ENCODE measurements at regions not wholly inside any gene's neighbourhood (a gene's known extent, or its start where the extent isn't known, plus 50 kb on each side); places are given as distances from the start of the nearest gene placed in this dataset.

GRCh38 chr15:62969442-62970089 lies 73.0 kb upstream of the TPM1 start:
- no peak for DNase-seq

- DNase-seq, result no peak
These were observed 69.7 kb upstream of the TPM1 start for GRCh38 chr15:62972814-62973213.

DNA sequence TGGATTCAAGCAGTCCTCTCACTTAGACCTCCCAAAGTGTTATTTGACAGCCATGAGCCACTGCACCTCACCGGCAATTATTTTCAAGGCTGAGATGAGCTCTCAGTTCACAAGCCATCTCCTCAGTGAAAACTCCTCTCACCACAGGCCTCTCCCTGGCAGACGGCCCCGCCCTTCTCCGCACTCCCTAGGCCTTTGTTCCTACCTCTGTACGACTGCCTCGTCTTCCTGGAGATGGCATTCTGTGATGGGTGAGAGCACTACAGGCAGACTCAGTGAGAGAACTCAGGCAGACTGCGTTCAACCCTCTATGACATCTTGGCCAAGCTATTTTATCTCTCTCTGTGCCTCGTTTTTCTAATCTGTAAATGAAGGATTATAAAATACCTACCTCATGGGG lies 67.0 kb upstream of the TPM1 start:
- no peak for DNase-seq

DNA sequence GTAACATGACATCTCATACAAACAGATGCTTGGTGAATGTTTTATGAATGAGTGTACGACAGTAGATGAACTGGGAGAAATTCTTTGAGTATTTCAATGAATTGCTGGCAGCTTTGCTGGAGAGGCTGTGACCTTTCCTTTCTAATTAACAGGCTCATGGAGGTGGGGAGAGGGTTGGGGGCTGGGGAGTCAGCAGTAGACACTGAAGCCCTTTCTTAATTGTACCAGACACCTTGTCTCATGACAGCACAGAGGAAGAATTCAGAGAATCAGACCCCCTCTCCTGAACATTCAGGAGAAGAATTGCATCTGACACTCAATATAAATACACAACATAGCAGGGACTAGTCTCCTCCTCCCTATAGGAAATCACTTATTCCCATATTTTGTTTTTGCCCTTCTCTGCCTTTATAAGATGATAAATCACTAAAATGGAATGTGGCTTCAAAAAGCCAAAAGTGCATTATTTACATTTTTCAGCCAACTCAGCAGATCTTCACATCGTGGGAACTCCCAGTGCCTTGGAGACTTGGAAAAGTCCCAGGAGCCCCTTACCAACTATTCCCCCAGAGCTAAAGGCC lies 66.2 kb upstream of the TPM1 start:
- no peak for DNase-seq

DNA sequence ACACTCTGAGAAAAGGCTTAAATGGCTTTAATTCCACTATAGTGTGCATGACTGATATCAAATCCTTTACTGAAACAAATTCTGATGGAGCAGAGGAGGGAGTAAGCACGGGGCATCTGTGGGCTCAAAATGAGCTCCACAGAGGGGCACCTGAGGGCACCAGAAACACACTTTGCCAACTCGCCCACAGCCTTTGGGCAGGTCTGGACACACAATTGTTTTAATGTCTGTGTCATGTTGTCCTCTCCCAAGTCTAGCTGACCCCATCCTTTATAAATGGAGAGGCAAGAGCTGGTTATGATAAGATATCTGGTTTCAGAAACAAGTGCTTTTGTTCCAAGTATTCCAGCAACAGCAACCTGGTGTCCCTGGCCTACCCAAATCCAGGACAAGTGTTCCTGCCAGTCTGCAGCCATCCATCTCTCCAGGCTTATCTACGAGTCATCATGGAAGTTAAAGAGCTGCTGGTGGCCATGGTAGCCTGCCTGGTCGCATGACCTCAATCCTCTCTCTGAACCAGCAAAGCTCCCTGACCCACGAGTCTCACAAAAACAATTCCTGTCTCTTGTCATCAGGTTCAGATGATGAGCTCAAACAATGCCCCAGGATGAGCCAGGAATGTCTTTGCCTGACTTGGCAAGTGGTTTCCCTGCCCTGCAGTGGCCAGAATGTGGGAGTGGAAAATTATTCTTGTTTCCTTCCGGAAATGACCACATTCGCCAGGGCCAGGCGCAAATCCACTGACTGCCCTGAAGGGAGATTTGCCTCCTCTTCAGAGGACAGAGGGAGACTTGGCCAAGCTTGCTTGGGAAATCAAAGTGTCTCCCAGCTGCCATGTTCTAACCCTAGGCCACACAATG lies 64.4 kb upstream of the TPM1 start:
- no peak for DNase-seq

- DNase-seq, result no peak
These were observed 63.3 kb upstream of the TPM1 start for GRCh38 chr15:62979252-62979651.

- no peak for DNase-seq
These were observed 61.5 kb upstream of the TPM1 start for GRCh38 chr15:62981071-62981470.

DNA sequence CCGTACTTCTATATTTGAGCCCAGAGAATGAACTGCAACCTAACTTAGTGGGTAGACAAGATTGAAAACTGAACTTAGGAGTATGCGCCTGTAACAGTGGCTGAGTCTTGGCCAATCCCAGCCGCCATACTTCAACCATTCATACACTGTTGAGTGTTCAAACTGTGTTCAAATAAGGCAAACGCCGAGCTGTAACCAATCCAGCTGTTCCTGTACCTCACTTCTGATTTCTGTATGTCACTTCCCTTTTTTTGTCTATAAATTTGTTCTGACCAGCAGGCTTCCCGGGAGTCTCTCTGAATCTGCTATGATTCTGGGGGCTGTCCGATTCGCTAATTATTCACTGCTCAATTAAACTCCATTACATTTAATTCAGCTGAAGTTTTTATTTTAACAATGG lies 58.6 kb upstream of the TPM1 start:
- DNase-seq, result no peak

- no peak for DNase-seq
These were observed 56.8 kb upstream of the TPM1 start for GRCh38 chr15:62985768-62986167.

GRCh38 chr15:62986948-62987347 lies 55.6 kb upstream of the TPM1 start:
- DNase-seq, result no peak

DNA sequence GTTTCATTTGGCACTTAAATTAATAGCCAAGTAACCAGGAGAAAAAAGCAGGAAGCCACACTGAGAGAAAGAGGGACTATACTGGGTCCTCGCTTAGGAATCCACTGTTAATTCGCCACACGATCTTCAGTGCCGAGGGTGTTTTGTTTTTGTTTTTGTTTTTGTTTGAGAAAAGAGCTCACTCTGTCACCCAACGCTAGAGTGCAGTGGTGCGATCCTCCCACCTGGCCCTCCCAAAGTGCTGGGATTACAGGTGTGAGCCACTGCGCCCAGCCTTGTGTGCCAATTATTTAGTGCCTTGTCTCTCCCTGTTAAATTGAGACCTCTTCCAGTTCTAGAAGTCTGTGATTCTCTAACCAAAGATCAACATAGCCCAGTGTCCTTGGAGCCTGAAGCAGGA lies 53.8 kb upstream of the TPM1 start:
- DNase-seq, result no peak

DNA sequence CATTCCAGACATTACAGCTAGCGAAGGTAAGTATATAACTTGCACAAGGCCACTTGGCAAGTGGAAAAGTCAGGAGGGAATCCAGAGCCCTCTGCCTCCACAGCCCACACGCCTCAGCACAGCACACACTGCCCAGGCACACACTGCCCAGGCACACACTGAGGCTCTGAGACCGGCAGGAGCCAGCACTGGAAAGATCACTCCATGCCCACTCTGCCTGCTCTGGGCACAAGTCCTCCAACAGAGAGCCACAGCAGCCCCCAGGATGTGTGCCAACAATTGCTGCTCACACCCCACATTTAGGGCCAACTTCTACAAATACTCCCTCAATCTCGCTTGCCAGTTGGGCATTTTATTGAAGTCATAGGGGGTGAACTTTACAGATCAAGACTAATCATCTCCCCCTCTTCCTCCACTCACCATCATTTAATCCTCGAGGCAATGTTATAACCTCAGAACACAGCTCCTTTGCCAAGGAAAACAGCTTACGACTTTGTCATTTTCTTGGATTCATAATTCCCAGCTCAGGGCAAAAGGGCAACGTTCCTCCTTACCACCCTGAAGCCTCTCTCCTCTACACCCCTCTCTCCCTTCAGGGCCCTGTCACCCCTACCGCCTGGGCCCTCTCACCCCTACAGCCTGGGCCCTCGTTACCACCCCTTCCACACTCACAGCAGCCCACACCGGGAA lies 53.0 kb upstream of the TPM1 start:
- no peak for DNase-seq

DNA sequence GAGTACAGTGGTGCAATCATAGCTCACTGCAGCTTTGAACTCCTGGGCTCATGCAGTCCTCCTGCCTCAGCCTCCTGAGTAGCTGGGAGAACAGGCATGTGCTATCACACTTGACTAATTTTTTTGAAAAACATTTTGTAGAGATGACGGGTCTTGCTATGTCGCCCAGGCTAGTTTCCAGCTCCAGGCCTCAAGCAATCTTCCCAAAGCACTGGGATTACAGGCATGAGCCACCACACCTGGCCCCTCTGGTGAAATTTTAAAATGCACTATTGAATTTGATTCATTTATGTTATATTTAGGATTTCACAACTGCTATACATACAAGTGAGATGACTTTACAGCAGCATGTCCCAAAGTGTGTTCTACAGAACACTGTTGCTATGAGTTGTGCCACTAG lies 50.8 kb upstream of the TPM1 start:
- no peak for DNase-seq

DNA sequence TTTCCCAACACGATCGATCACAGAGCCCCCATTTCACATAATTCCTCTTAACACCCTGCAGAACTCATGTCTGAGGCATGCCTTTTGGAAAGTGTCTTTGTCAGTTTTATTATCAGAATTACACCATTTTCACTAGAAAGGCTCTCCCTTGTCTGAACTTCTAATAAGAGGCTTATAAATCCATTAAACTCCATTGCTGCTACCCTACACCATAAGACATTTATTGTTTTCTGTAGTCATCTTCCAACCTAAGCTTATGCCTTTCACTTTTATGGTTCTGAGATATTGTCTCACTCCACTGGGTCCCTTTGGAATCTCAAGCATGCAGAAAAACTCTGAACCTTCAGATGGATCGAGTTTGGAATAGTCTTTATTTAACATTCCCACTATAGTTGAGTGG lies 50.2 kb upstream of the TPM1 start:
- DNase-seq, result no peak

Data from effector CD8-positive, alpha-beta T cell (primary cell).